Fibroblast of lung (primary cell): ENCODE measurements at regions not wholly inside any gene's neighbourhood (a gene's known extent, or its start where the extent isn't known, plus 50 kb on each side); places are given as distances from the start of the nearest gene placed in this dataset.

ENCODE experiments used
- CTCF ChIP-seq, 2 donors: IDR thresholded peaks in 1 of 2; conservative IDR thresholded peaks in 1 of 2; 1 replicate in 1 of 2; 2 replicates in 1 of 2; pipeline ENCODE4 v1.5.1; 2011 to 2012; ENCODE audit warnings: low read length in 2 of 2, control low read depth in 1 of 2, inconsistent platforms in 1 of 2, low read depth in 1 of 2, mild to moderate bottlenecking in 1 of 2
- EZH2 ChIP-seq: IDR thresholded peaks from 2 replicates; pipeline ENCODE4 v1.5.1; 2012; ENCODE audit warnings: low read length, control low read depth, mild to moderate bottlenecking; ENCODE audit errors: missing control alignments

GRCh38 chr2:65598264-65598663, 165.9 kb upstream of the SPRED2 start:
- TF ChIP-seq CTCF (conservative IDR thresholded peaks at IDR 0.05 in 1 of 2, IDR thresholded peaks at IDR 0.05 in 1 of 2; ENCODE audit: low read depth in 1 of 2, low read length in 2 of 2) (no peak), EZH2 (no peak)
